Activated naive CD4-positive, alpha-beta T cell treated with Interleukin-2 at 50 U/mL for 16 hours (primary cell): ENCODE measurements at regions not wholly inside any gene's neighbourhood (a gene's known extent, or its start where the extent isn't known, plus 50 kb on each side); places are given as distances from the start of the nearest gene placed in this dataset.

Experiments used
- DNase-seq: peaks from one replicate; pipeline ENCODE4 v3.0.0-alpha.2; 2020

- peak; percentile 66 for DNase-seq
These were observed 354.0 kb upstream of the DUSP10 start for GRCh38 chr1:222095606-222096475.

GRCh38 chr1:222093518-222093917 lies 351.6 kb upstream of the DUSP10 start:
- no peak for DNase-seq

GRCh38 chr1:222090103-222090502 lies 348.2 kb upstream of the DUSP10 start:
- no peak for DNase-seq

- no peak for DNase-seq
These were observed 345.5 kb upstream of the DUSP10 start for GRCh38 chr1:222087221-222087920.

- DNase-seq, result no peak
These were observed 343.1 kb upstream of the DUSP10 start for GRCh38 chr1:222084996-222085395.

GRCh38 chr1:222084048-222084447 lies 342.2 kb upstream of the DUSP10 start:
- no peak for DNase-seq

- DNase-seq, result no peak
These were observed 340.0 kb upstream of the DUSP10 start for GRCh38 chr1:222081859-222082258.

- no peak for DNase-seq
These were observed 337.7 kb upstream of the DUSP10 start for GRCh38 chr1:222079566-222079965.

GRCh38 chr1:222077206-222077605 lies 335.3 kb upstream of the DUSP10 start:
- no peak for DNase-seq

GRCh38 chr1:222074317-222074716 lies 332.4 kb upstream of the DUSP10 start:
- no peak for DNase-seq

- DNase-seq, result no peak
These were observed 331.6 kb upstream of the DUSP10 start for GRCh38 chr1:222073307-222073995.

GRCh38 chr1:222071387-222071786 lies 329.5 kb upstream of the DUSP10 start:
- DNase-seq, result no peak

GRCh38 chr1:222068937-222069336 lies 327.0 kb upstream of the DUSP10 start:
- DNase-seq, result no peak

GRCh38 chr1:222068101-222068500 lies 326.2 kb upstream of the DUSP10 start:
- DNase-seq, result no peak

- no peak for DNase-seq
These were observed 324.6 kb upstream of the DUSP10 start for GRCh38 chr1:222066539-222066938.

GRCh38 chr1:222065234-222065633 lies 323.3 kb upstream of the DUSP10 start:
- DNase-seq, result no peak

GRCh38 chr1:222064388-222065211 lies 322.7 kb upstream of the DUSP10 start:
- no peak for DNase-seq

- DNase-seq, result no peak
These were observed 320.8 kb upstream of the DUSP10 start for GRCh38 chr1:222062640-222063039.

GRCh38 chr1:222061711-222062359 lies 319.9 kb upstream of the DUSP10 start:
- no peak for DNase-seq

GRCh38 chr1:222060210-222060916 lies 318.5 kb upstream of the DUSP10 start:
- no peak for DNase-seq

GRCh38 chr1:222058249-222058648 lies 316.4 kb upstream of the DUSP10 start:
- no peak for DNase-seq

GRCh38 chr1:222057162-222057561 lies 315.3 kb upstream of the DUSP10 start:
- DNase-seq, result no peak
